ENCODE measurements at regions not wholly inside any gene's neighbourhood (a gene's known extent, or its start where the extent isn't known, plus 50 kb on each side); places are given as distances from the start of the nearest gene placed in this dataset.

DNA sequence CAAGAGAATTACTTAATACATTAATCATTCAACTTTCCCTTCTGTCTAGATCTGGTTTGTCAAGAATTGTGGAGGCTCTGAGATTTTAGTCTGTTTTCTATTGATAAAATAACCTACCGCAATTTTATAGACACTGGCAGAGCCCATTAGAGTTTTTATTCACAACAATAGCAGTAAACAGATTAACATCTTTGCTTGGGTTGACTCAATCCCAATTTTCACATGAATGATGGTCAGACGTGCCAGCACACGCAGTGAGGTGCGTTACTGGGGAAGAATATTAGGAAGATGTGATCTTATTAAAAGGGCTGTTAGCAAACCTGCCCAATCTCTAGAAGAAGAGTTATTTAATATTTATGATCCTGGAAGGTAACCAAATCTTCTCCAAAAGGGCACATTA, 736.6 kb downstream of the MRPL39 start:
- no peak overlapping the region for H3K4me3 ChIP-seq
- TF ChIP-seq POLR2A (IDR thresholded peaks at IDR 0.05), result no peak
- TF ChIP-seq, protein P1, sequence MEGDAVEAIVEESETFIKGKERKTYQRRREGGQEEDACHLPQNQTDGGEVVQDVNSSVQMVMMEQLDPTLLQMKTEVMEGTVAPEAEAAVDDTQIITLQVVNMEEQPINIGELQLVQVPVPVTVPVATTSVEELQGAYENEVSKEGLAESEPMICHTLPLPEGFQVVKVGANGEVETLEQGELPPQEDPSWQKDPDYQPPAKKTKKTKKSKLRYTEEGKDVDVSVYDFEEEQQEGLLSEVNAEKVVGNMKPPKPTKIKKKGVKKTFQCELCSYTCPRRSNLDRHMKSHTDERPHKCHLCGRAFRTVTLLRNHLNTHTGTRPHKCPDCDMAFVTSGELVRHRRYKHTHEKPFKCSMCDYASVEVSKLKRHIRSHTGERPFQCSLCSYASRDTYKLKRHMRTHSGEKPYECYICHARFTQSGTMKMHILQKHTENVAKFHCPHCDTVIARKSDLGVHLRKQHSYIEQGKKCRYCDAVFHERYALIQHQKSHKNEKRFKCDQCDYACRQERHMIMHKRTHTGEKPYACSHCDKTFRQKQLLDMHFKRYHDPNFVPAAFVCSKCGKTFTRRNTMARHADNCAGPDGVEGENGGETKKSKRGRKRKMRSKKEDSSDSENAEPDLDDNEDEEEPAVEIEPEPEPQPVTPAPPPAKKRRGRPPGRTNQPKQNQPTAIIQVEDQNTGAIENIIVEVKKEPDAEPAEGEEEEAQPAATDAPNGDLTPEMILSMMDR (IDR thresholded peaks at IDR 0.05), result no peak
- H3K27me3 ChIP-seq, result no peaks in the 10 kb centered on the region
- ATAC-seq (no peak), DNase-seq (no peak)
- H3K36me3 ChIP-seq, result no peaks in the 10 kb centered on the region
- intact Hi-C loops (cut with DNase I), result no loop called here
- WGBS (ENCODE audit: insufficient coverage, low coverage, low lambda C conversion rate, missing lambda C conversion rate), result 52% methylated on average over 4 of the region's 4 CpGs
- no peak overlapping the region for H3K27ac ChIP-seq
- no peaks in the 10 kb centered on the region for H3K9me3 ChIP-seq
- H3K4me1 ChIP-seq, result no peaks in the 10 kb centered on the region

DNA sequence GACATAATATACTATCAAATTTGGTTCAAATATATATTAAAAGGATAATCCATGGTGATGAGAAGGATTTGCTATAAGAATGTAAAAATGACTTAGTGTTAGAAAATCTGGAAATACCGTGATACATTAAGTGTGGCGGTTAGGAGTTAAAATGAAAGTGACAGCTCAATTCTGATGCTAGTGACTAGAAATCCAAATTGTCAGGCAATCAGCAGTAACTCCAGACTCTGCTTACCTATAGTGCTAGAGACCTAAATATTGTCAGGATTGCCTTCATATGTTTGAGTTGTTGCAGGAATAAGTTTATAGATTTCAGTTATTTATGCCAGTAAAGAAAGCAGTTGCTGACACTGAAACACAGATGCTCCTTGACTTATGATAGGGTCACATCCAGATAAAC, 737.4 kb downstream of the MRPL39 start:
- no peak for DNase-seq
- TF ChIP-seq POLR2A (IDR thresholded peaks at IDR 0.05), result no peak
- TF ChIP-seq, protein P1 (IDR thresholded peaks at IDR 0.05), result no peak
- Histone ChIP-seq H3K36me3 (no peaks in the 10 kb centered on the region), H3K27ac (no peak overlapping the region), H3K27me3 (no peaks in the 10 kb centered on the region), H3K9me3 (no peaks in the 10 kb centered on the region), H3K4me1 (no peaks in the 10 kb centered on the region), H3K4me3 (no peak overlapping the region)
- no peak for ATAC-seq
- 83% methylated on average over 2 of the region's 2 CpGs for WGBS (ENCODE audit: insufficient coverage, low coverage, low lambda C conversion rate, missing lambda C conversion rate)
- intact Hi-C loops (cut with DNase I), result no loop called here

DNA sequence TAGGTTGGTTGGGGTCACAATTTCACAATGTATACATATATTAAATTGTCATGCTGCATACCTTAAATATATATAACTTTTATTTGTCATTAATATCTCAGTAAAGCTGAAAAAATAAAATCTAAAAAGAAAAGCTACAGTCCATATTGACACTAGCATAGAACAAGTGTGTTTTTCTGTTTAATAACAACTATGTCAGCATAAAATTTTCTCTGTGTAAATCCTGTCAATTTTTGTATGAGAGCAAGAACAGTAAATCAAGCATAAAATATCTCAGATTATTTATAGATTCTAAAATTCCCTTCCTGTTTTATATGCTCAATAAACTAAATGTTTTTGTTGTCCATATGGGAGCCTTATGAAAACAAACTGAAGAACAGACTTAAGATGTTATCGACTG, 739.2 kb downstream of the MRPL39 start:
- Histone ChIP-seq H3K27me3 (no peaks in the 10 kb centered on the region), H3K4me3 (no peak overlapping the region), H3K9me3 (no peaks in the 10 kb centered on the region), H3K36me3 (no peaks in the 10 kb centered on the region), H3K27ac (no peak overlapping the region), H3K4me1 (no peaks in the 10 kb centered on the region)
- intact Hi-C loops (cut with DNase I), result no loop called here
- TF ChIP-seq POLR2A (IDR thresholded peaks at IDR 0.05), result no peak
- TF ChIP-seq, protein P1 (IDR thresholded peaks at IDR 0.05), result no peak
- no peak for DNase-seq
- ATAC-seq, result no peak
- WGBS (ENCODE audit: insufficient coverage, low coverage, low lambda C conversion rate, missing lambda C conversion rate), result 52% methylated on average over 1 of the region's 1 CpG

DNA sequence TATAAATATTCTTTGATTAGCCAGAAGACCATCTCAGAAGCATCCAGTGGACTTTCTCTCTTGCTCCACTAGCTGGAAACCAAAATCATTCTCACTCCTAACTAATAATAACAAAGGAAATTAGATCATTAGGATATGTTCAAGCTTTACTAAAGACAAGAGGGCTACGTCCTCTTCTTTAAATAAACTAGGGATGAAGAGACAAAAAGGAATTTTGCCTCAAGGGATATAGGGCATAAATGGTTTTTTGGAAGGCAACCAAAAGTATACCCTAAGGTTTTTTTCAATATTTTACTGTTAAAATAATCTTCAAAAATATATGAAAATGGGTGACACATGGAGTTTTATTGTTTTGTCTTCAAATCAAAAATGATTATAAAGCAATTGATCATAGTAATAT, 745.8 kb downstream of the MRPL39 start:
- WGBS (ENCODE audit: insufficient coverage, low coverage, low lambda C conversion rate, missing lambda C conversion rate), result 15% methylated on average over 1 of the region's 1 CpG
- H3K27ac ChIP-seq, result no peak overlapping the region
- DNase-seq (no peak), ATAC-seq (no peak)
- no peaks in the 10 kb centered on the region for H3K9me3 ChIP-seq
- intact Hi-C loops (cut with DNase I), result no loop called here
- no peaks in the 10 kb centered on the region for H3K27me3 ChIP-seq
- TF ChIP-seq, protein P1 (IDR thresholded peaks at IDR 0.05), result no peak
- TF ChIP-seq POLR2A (IDR thresholded peaks at IDR 0.05), result no peak
- no peaks in the 10 kb centered on the region for H3K4me1 ChIP-seq
- H3K4me3 ChIP-seq, result no peak overlapping the region
- no peaks in the 10 kb centered on the region for H3K36me3 ChIP-seq

DNA sequence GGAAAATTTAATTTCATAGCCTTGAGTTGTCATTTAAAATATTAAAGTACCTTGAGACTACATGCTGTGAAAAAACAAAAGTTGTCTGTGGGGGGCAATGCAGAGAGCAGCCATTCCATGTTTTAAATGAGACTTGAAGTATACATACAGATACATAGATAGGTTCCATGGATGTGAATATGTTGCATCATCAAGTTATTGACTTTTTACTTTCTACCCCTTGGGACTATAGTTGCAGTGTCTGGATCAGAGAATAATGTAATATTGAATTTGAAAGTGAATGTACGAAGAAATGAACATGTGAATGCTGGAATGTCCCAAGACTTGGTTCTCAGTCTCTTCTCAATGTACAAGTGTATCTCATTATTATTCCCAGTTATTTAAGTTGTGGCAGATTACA, 751.0 kb downstream of the MRPL39 start:
- intact Hi-C loops (cut with DNase I), result no loop called here
- Histone ChIP-seq H3K27ac (no peak overlapping the region), H3K4me3 (no peak overlapping the region), H3K4me1 (no peaks in the 10 kb centered on the region), H3K27me3 (no peaks in the 10 kb centered on the region), H3K9me3 (no peaks in the 10 kb centered on the region), H3K36me3 (no peaks in the 10 kb centered on the region)
- DNase-seq (no peak), ATAC-seq (no peak)
- WGBS (ENCODE audit: insufficient coverage, low coverage, low lambda C conversion rate, missing lambda C conversion rate), result 25% methylated on average over 1 of the region's 1 CpG
- TF ChIP-seq, protein P1 (IDR thresholded peaks at IDR 0.05), result no peak
- TF ChIP-seq POLR2A (IDR thresholded peaks at IDR 0.05), result no peak
